HepG2 (cell line): ENCODE measurements at regions not wholly inside any gene's neighbourhood (a gene's known extent, or its start where the extent isn't known, plus 50 kb on each side); places are given as distances from the start of the nearest gene placed in this dataset.

Source experiments
- ATAC-seq: fragments of 200-7000 bp; cut with Tn5 transposase; 3 replicates; pipeline ENCODE4 v1.9.1; 2020; ENCODE audit warnings: mild to moderate bottlenecking, moderate library complexity
- BruUV-seq: library from RNA; stranded (reverse); fragments of 400-500 nt; replicated peaks from 2 replicates; lab custom pipeline; 2021; lab: Mats Ljungman, UMichigan
- CTCF ChIA-PET: fragments of 300-600 bp; formaldehyde crosslinking; extraction: SDS; loops from one replicate; lab custom pipeline; 2021; ENCODE audit warnings: low total read pairs, inconsistent platforms, low intra/inter-chr PET ratio; lab: Yijun Ruan, JAX
- POLR2A ChIA-PET: fragments of 350-600 bp; sonication (Branson Sonifier 250); formaldehyde crosslinking; loops from one replicate; lab custom pipeline; 2020; ENCODE audit warnings: antibody characterized with exemption, inconsistent platforms; lab: Yijun Ruan, JAX
- DNase-seq: peaks from one replicate; pipeline ENCODE4 v3.0.0-alpha.2; 2015; ENCODE audit warnings: low spot score
- FAIRE-seq: peaks from 3 replicates; lab custom pipeline; 2011; peaks lifted over from hg19 to GRCh38; lab: Jason Lieb, UNC
- H2AFZ ChIP-seq: one replicate; pipeline ENCODE4 v1.6.1; 2011; ENCODE audit warnings: low read length, inconsistent platforms
- H3K27ac ChIP-seq: fragments of 300-600 bp; 3 replicates; pipeline ENCODE4 v1.8.0; 2011; ENCODE audit warnings: mixed run types, mild to moderate bottlenecking, mixed read lengths, low read length, inconsistent platforms; ENCODE audit not compliant: insufficient read depth; ENCODE audit errors: extremely low read length
- H3K27me3 ChIP-seq, 2 experiments: fragments of 200-600 bp in 1 of 2; 2 replicates in 1 of 2; 3 replicates in 1 of 2; pipeline versions ENCODE4 v1.6.0 to v1.8.0; 2011; ENCODE audit warnings: low read length in 2 of 2, mild to moderate bottlenecking in 2 of 2, moderate library complexity in 2 of 2, inconsistent platforms in 1 of 2; ENCODE audit not compliant: insufficient read depth in 2 of 2, control insufficient read depth in 1 of 2
- H3K36me3 ChIP-seq, 2 experiments: fragments of 200-600 bp in 1 of 2; replicated peaks in 1 of 2; 2 replicates in 1 of 2; 3 replicates in 1 of 2; pipeline versions ENCODE4 v1.5.1 to v1.8.0; 2011; ENCODE audit warnings: low read length in 2 of 2, inconsistent platforms in 1 of 2; ENCODE audit not compliant: insufficient read depth in 2 of 2, control insufficient read depth in 1 of 2
- H3K4me1 ChIP-seq: 2 replicates; pipeline ENCODE4 v1.5.1; 2012; ENCODE audit warnings: low read length, inconsistent platforms; ENCODE audit not compliant: insufficient read depth
- H3K4me2 ChIP-seq: 2 replicates; pipeline ENCODE4 v1.6.0; 2011; ENCODE audit warnings: low read depth, low read length, inconsistent platforms
- H3K4me3 ChIP-seq, 3 experiments: fragments of 200-600 bp in 1 of 3; sonication (generic), shearing (Covaris generic) in 1 of 3; replicated peaks in 1 of 3; 2 replicates each; pipeline ENCODE4 v1.5.1; 2011 to 2016; ENCODE audit warnings: low read length in 3 of 3, inconsistent platforms in 2 of 3, low read depth in 2 of 3, mild to moderate bottlenecking in 2 of 3, control low read depth in 1 of 3, mixed read lengths in 1 of 3; ENCODE audit not compliant: insufficient read depth in 1 of 3
- H3K79me2 ChIP-seq: one replicate; pipeline ENCODE4 v1.6.1; 2011; ENCODE audit warnings: low read length, inconsistent platforms; ENCODE audit not compliant: insufficient read depth
- H3K9ac ChIP-seq: 2 replicates; pipeline ENCODE4 v1.6.0; 2011; ENCODE audit warnings: mild to moderate bottlenecking, low read depth, low read length, inconsistent platforms; ENCODE audit not compliant: insufficient read depth
- H3K9me3 ChIP-seq: 2 replicates; pipeline ENCODE4 v1.5.1; 2012; ENCODE audit warnings: mild to moderate bottlenecking, low read length
- H4K20me1 ChIP-seq: 2 replicates; pipeline ENCODE4 v1.6.0; 2011; ENCODE audit warnings: inconsistent platforms, mild to moderate bottlenecking, low read length, moderate library complexity; ENCODE audit not compliant: insufficient read depth
- ATF7 ChIP-seq, 2 experiments: fragments of 450-650 bp in 1 of 2; sonication (generic) in 1 of 2; formaldehyde crosslinking in 1 of 2; IDR thresholded peaks; 2 replicates each; pipeline versions ENCODE4 v1.4.0 to v1.6.1; 2016 to 2020; ENCODE audit warnings: antibody characterized with exemption in 1 of 2, mild to moderate bottlenecking in 1 of 2, missing genetic modification reagents in 1 of 2
- DR1 ChIP-seq: sonication (generic); formaldehyde crosslinking; IDR thresholded peaks from 2 replicates; pipeline ENCODE4 v1.8.0; 2021; ENCODE audit warnings: mild to moderate bottlenecking, missing genetic modification reagents, inconsistent platforms
- GABPB1 ChIP-seq: IDR thresholded peaks from 2 replicates; pipeline ENCODE4 v1.6.1; 2016; ENCODE audit warnings: mild to moderate bottlenecking, missing genetic modification reagents, moderate library complexity, missing compliant biosample characterization
- ZFP36L1 ChIP-seq: sonication (generic); formaldehyde crosslinking; IDR thresholded peaks from 2 replicates; pipeline ENCODE4 v1.8.0; 2022; ENCODE audit warnings: mild to moderate bottlenecking, missing genetic modification reagents, moderate library complexity
- ZNF619 ChIP-seq: sonication (generic); formaldehyde crosslinking; IDR thresholded peaks from 2 replicates; pipeline ENCODE4 v1.4.0; 2020; ENCODE audit warnings: mild to moderate bottlenecking, missing genetic modification reagents
- ZNF749 ChIP-seq: sonication (generic); formaldehyde crosslinking; IDR thresholded peaks from 2 replicates; pipeline ENCODE4 v1.8.0; 2022; ENCODE audit warnings: mild to moderate bottlenecking, missing genetic modification reagents, moderate library complexity, borderline replicate concordance
- ZNF83 ChIP-seq: sonication (generic); formaldehyde crosslinking; IDR thresholded peaks from 2 replicates; pipeline ENCODE4 v1.4.0; 2020; ENCODE audit warnings: missing genetic modification reagents, mild to moderate bottlenecking, borderline replicate concordance
- WGBS: methylation state at CpG from one replicate; pipeline ENCODE4 v1.1.6; 2017; ENCODE audit warnings: low lambda C conversion rate; 5-methylcytosine and 5-hydroxymethylcytosine counted together
- in situ Hi-C: cut with HindIII; loops from 2 replicates; pipeline ENCODE4 v1.10.0; 2017; ENCODE audit warnings: low pct_unique_long_range_greater_than_20kb; ENCODE audit not compliant: extremely low pct_ligation_motif_present
- intact Hi-C: fragments of 100-400 bp; cut with micrococcal nuclease; formaldehyde crosslinking; loops from one replicate; pipeline ENCODE4 v1.10.0; 2022; ENCODE audit not compliant: unreplicated experiment
- TF ChIP-seq, protein P1 (sequence below): sonication (generic); formaldehyde crosslinking; IDR thresholded peaks from 2 replicates; pipeline ENCODE4 v1.4.0; 2020; ENCODE audit warnings: mild to moderate bottlenecking, missing genetic modification reagents
- TF ChIP-seq, protein P2 (sequence below): sonication (generic); formaldehyde crosslinking; IDR thresholded peaks from one replicate; pipeline ENCODE4 v1.5.1; 2020; ENCODE audit warnings: mild to moderate bottlenecking, missing genetic modification reagents; ENCODE audit errors: not compliant biosample characterization

DNA sequence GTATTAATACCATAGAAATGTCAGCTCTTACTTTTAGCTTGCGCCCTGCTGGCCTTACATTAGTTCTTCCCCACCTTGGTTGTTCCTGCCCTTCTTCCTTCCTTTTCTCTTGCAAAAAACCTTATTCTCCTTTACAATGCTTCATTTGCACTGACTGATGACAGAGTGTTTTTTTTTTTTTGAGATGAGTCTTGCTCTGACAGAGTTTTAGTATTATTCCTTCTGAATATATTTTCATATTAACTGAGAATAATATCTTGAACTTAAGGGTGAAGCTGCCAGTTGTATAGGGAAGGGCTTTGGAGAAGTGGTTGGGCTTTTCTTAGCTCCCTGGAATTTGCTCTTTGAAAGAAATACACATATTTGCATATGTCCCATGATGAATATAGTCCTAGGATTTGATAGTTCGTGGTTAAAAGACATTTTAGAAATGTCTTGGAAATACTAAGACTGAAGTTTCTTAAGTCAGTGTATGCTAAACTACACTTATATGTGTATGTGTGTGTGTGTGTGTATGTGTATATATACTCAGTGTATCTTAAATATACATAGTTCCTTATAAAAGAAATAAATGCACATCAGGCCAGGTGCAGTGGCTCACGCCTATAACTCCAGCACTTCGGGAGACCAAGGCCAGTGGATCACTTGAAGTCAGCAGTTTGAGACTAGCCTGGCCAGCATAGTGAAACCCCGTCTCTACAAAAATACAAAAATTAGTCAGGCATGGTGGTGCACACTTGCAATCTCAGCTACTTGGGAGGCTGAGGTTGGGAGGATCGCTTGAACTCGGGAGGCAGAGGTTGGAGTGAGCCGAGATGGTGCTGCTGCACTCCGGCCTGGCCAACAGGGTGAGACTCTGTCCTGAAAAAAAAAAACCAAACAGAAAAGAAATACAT is 216.1 kb upstream of the MYLIP start:
- intact Hi-C loops = no loop called here
- Histone ChIP-seq H3K4me1 (no peaks in the 10 kb centered on the region), H3K27me3 (peaks cover 2 to 34% of the 10 kb centered on the region in 2 experiments; a peak in 3 of 5 replicates), H4K20me1 (no peaks in the 10 kb centered on the region), H3K27ac (no peak overlapping the region), H3K4me2 (no peak overlapping the region), H3K4me3 (no peak overlapping the region), H3K79me2 (no peaks in the 10 kb centered on the region), H3K36me3 (no peaks in the 10 kb centered on the region), H3K9ac (no peak overlapping the region), H2AFZ (no peak overlapping the region), H3K9me3 (no peaks in the 10 kb centered on the region)
- CTCF ChIA-PET = interaction anchor here (0.7 kb wide), 1 partner anchor 219 kb away, joined by 3 read pairs; no protein-coding TSS in a partner anchor
- in situ Hi-C loops = no loop called here
- DNase-seq = no peak
- WGBS = 8% methylated on average over 9 of the region's 9 CpGs
- no peak for FAIRE-seq
- no peak for ATAC-seq
- BruUV-seq = no TSS peak
- POLR2A ChIA-PET = no interaction called here
- TF ChIP-seq ZNF749 = no peak
- TF ChIP-seq ATF7 (IDR thresholded peaks at IDR 0.05) = no peak
- TF ChIP-seq ATF7 (CRISPR knock-in tag; IDR thresholded peaks at IDR 0.05) = no peak
- no peak for TF ChIP-seq DR1 (CRISPR knock-in tag)
- TF ChIP-seq, protein P1, sequence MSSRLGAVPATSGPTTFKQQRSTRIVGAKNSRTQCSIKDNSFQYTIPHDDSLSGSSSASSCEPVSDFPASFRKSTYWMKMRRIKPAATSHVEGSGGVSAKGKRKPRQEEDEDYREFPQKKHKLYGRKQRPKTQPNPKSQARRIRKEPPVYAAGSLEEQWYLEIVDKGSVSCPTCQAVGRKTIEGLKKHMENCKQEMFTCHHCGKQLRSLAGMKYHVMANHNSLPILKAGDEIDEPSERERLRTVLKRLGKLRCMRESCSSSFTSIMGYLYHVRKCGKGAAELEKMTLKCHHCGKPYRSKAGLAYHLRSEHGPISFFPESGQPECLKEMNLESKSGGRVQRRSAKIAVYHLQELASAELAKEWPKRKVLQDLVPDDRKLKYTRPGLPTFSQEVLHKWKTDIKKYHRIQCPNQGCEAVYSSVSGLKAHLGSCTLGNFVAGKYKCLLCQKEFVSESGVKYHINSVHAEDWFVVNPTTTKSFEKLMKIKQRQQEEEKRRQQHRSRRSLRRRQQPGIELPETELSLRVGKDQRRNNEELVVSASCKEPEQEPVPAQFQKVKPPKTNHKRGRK (CRISPR knock-in tag) = no peak
- no peak for TF ChIP-seq ZFP36L1 (CRISPR knock-in tag)
- no peak for TF ChIP-seq ZNF619 (CRISPR knock-in tag)
- TF ChIP-seq, protein P2, sequence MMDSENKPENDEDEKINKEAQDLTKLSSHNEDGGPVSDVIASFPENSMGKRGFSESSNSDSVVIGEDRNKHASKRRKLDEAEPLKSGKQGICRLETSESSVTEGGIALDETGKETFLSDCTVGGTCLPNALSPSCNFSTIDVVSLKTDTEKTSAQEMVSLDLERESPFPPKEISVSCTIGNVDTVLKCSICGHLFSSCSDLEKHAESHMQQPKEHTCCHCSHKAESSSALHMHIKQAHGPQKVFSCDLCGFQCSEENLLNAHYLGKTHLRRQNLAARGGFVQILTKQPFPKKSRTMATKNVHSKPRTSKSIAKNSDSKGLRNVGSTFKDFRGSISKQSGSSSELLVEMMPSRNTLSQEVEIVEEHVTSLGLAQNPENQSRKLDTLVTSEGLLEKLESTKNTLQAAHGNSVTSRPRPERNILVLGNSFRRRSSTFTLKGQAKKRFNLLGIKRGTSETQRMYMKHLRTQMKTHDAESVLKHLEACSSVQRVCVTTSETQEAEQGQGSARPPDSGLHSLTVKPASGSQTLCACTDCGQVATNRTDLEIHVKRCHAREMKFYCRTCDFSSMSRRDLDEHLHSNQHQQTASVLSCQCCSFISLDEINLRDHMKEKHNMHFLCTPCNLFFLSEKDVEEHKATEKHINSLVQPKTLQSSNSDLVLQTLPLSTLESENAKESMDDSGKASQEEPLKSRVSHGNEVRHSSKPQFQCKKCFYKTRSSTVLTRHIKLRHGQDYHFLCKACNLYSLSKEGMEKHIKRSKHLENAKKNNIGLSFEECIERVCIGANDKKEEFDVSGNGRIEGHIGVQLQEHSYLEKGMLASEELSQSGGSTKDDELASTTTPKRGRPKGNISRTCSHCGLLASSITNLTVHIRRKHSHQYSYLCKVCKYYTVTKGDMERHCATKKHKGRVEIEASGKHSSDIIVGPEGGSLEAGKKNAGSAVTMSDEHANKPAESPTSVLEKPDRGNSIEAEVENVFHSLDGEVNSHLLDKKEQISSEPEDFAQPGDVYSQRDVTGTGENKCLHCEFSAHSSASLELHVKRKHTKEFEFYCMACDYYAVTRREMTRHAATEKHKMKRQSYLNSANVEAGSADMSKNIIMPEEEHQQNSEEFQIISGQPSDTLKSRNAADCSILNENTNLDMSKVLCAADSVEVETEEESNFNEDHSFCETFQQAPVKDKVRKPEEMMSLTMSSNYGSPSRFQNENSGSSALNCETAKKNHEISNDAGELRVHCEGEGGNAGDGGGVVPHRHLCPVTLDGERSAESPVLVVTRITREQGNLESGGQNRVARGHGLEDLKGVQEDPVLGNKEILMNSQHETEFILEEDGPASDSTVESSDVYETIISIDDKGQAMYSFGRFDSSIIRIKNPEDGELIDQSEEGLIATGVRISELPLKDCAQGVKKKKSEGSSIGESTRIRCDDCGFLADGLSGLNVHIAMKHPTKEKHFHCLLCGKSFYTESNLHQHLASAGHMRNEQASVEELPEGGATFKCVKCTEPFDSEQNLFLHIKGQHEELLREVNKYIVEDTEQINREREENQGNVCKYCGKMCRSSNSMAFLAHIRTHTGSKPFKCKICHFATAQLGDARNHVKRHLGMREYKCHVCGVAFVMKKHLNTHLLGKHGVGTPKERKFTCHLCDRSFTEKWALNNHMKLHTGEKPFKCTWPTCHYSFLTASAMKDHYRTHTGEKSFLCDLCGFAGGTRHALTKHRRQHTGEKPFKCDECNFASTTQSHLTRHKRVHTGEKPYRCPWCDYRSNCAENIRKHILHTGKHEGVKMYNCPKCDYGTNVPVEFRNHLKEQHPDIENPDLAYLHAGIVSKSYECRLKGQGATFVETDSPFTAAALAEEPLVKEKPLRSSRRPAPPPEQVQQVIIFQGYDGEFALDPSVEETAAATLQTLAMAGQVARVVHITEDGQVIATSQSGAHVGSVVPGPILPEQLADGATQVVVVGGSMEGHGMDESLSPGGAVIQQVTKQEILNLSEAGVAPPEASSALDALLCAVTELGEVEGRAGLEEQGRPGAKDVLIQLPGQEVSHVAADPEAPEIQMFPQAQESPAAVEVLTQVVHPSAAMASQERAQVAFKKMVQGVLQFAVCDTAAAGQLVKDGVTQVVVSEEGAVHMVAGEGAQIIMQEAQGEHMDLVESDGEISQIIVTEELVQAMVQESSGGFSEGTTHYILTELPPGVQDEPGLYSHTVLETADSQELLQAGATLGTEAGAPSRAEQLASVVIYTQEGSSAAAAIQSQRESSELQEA = no peak
- no peak for TF ChIP-seq ZNF83
- no peak for TF ChIP-seq GABPB1 (CRISPR knock-in tag)
